Liver (tissue), 3 donors: ENCODE measurements at regions not wholly inside any gene's neighbourhood (a gene's known extent, or its start where the extent isn't known, plus 50 kb on each side); places are given as distances from the start of the nearest gene placed in this dataset.

Source experiments
- ATF3 ChIP-seq: IDR thresholded peaks from 2 replicates; pipeline ENCODE4 v1.6.1; 2016; ENCODE audit warnings: antibody characterized with exemption
- CTCF ChIP-seq: fragments of 150-350 bp; IDR thresholded peaks from 2 replicates; pipeline ENCODE4 v1.5.1; 2017; ENCODE audit warnings: improper control_type of control experiment, low read depth, low read length; ENCODE audit not compliant: missing input control
- EGR1 ChIP-seq, 2 donors: IDR thresholded peaks; 2 replicates each; pipeline ENCODE4 v1.6.1; 2016 to 2018; ENCODE audit warnings: antibody characterized with exemption in 2 of 2, low read depth in 2 of 2
- FOXA1 ChIP-seq: IDR thresholded peaks from 2 replicates; pipeline ENCODE4 v1.6.1; 2016; ENCODE audit warnings: antibody characterized with exemption
- HNF4G ChIP-seq: IDR thresholded peaks from 2 replicates; pipeline ENCODE4 v1.6.1; 2016; ENCODE audit warnings: antibody characterized with exemption
- JUND ChIP-seq, 2 donors: IDR thresholded peaks; 2 replicates each; pipeline ENCODE4 v1.6.1; 2016; ENCODE audit warnings: antibody characterized with exemption in 2 of 2
- RXRA ChIP-seq, 2 donors: IDR thresholded peaks; 2 replicates each; pipeline ENCODE4 v1.6.1; 2017 to 2018; ENCODE audit warnings: antibody characterized with exemption in 2 of 2, mild to moderate bottlenecking in 1 of 2
- TAF1 ChIP-seq: conservative IDR thresholded peaks from 2 replicates; pipeline ENCODE4 v1.6.1; 2016; ENCODE audit warnings: antibody characterized with exemption, mild to moderate bottlenecking
- YY1 ChIP-seq: IDR thresholded peaks from 2 replicates; pipeline ENCODE4 v1.6.1; 2016; ENCODE audit warnings: antibody characterized with exemption, mild to moderate bottlenecking
- ZBTB33 ChIP-seq: IDR thresholded peaks from 2 replicates; pipeline ENCODE4 v1.6.1; 2016; ENCODE audit warnings: antibody characterized with exemption
- donor health status: healthy.
- donor health status: healthy.

- TF ChIP-seq CTCF (no peak), JUND (IDR thresholded peaks at IDR 0.05) (no peak), TAF1 (no peak), YY1 (no peak), ATF3 (no peak), HNF4G (no peak), RXRA (IDR thresholded peaks at IDR 0.05) (no peak), EGR1 (IDR thresholded peaks at IDR 0.05; ENCODE audit: low read depth in 2 of 2) (no peak), ZBTB33 (no peak), FOXA1 (no peak)
Observed at GRCh38 chr7:131667699-131668098, 111.3 kb upstream of the PODXL start.
